ENCODE measurements at regions not wholly inside any gene's neighbourhood (a gene's known extent, or its start where the extent isn't known, plus 50 kb on each side); places are given as distances from the start of the nearest gene placed in this dataset.
A peak's percentile ranks its signal among the peaks of the same experiment; 100 is the strongest.
"Not testable (repeated sequence)": the region's sequence is repeated elsewhere in the genome, so short reads cannot be mapped to it uniquely, and the experiment has no call there.

GRCh38 chr11:128046213-128046612 lies 541.1 kb downstream of the ETS1 start:
- no peak for DNase-seq
- intact Hi-C loops (cut with micrococcal nuclease), result no loop called here
- CTCF ChIA-PET, result interaction anchor here (0.6 kb wide), 2 partner anchors 105 to 1073 kb away, joined by 3 to 7 read pairs; no protein-coding TSS in a partner anchor
- no peak overlapping the region for H3K4me3 Mint-ChIP-seq
- H3K9me3 Mint-ChIP-seq, result no peaks in the 10 kb centered on the region
- no peaks in the 10 kb centered on the region for H3K36me3 Mint-ChIP-seq (ENCODE audit: low read depth)
- H3K27me3 Mint-ChIP-seq (ENCODE audit: low read depth), result no peaks in the 10 kb centered on the region
- peaks cover 59% of the 10 kb centered on the region for H3K4me1 Mint-ChIP-seq (ENCODE audit: low read depth)
- no peak overlapping the region for H3K27ac Mint-ChIP-seq

- H3K9me3 Mint-ChIP-seq, result no peaks in the 10 kb centered on the region
- intact Hi-C loops (cut with micrococcal nuclease), result no loop called here
- H3K4me1 Mint-ChIP-seq (ENCODE audit: low read depth), result peaks cover 58% of the 10 kb centered on the region
- no peaks in the 10 kb centered on the region for H3K27me3 Mint-ChIP-seq (ENCODE audit: low read depth)
- H3K36me3 Mint-ChIP-seq (ENCODE audit: low read depth), result no peaks in the 10 kb centered on the region
- no peak for DNase-seq
- CTCF ChIA-PET, result no interaction called here
- H3K27ac Mint-ChIP-seq, result no peak overlapping the region
- no peak overlapping the region for H3K4me3 Mint-ChIP-seq
These were observed 542.1 kb downstream of the ETS1 start for GRCh38 chr11:128045094-128045725.

GRCh38 chr11:128042290-128042751 lies 545.0 kb downstream of the ETS1 start:
- no peaks in the 10 kb centered on the region for H3K9me3 Mint-ChIP-seq
- CTCF ChIA-PET, result interaction anchor here (0.7 to 1.5 kb wide), 3 partner anchors 8 to 108 kb away, joined by 3 to 4 read pairs (median 3); no protein-coding TSS in a partner anchor
- peak overlapping the region; percentile 23 for H3K4me3 Mint-ChIP-seq
- intact Hi-C loops (cut with micrococcal nuclease), result no loop called here
- no peaks in the 10 kb centered on the region for H3K27me3 Mint-ChIP-seq (ENCODE audit: low read depth)
- H3K36me3 Mint-ChIP-seq (ENCODE audit: low read depth), result no peaks in the 10 kb centered on the region
- no peak overlapping the region for H3K27ac Mint-ChIP-seq
- H3K4me1 Mint-ChIP-seq (ENCODE audit: low read depth), result peaks cover 61% of the 10 kb centered on the region
- DNase-seq, result no peak

- CTCF ChIA-PET, result interaction anchor here (1.1 to 4.8 kb wide), 5 partner anchors 8 to 591 kb away, joined by 3 to 63 read pairs (median 10); no protein-coding TSS in a partner anchor
- peak overlapping the region; percentile 28 for H3K27ac Mint-ChIP-seq
- H3K27me3 Mint-ChIP-seq (ENCODE audit: low read depth), result no peaks in the 10 kb centered on the region
- no peaks in the 10 kb centered on the region for H3K36me3 Mint-ChIP-seq (ENCODE audit: low read depth)
- no peak overlapping the region for H3K4me3 Mint-ChIP-seq
- intact Hi-C loops (cut with micrococcal nuclease), result no loop called here
- peaks cover 57% of the 10 kb centered on the region for H3K4me1 Mint-ChIP-seq (ENCODE audit: low read depth)
- H3K9me3 Mint-ChIP-seq, result no peaks in the 10 kb centered on the region
- no peak for DNase-seq
These were observed 546.8 kb downstream of the ETS1 start for GRCh38 chr11:128040603-128041002.

GRCh38 chr11:128039140-128040021 lies 548.0 kb downstream of the ETS1 start:
- CTCF ChIA-PET, result interaction anchor here (0.6 to 4.8 kb wide), 19 partner anchors 9 to 591 kb away, joined by 3 to 63 read pairs (median 3); no protein-coding TSS in a partner anchor
- no peaks in the 10 kb centered on the region for H3K36me3 Mint-ChIP-seq (ENCODE audit: low read depth)
- no peaks in the 10 kb centered on the region for H3K27me3 Mint-ChIP-seq (ENCODE audit: low read depth)
- peak overlapping the region; percentile 40 for H3K4me3 Mint-ChIP-seq
- H3K9me3 Mint-ChIP-seq, result no peaks in the 10 kb centered on the region
- H3K27ac Mint-ChIP-seq, result peak overlapping the region; percentile 92
- H3K4me1 Mint-ChIP-seq (ENCODE audit: low read depth), result peaks cover 47% of the 10 kb centered on the region
- intact Hi-C loops (cut with micrococcal nuclease), result loop anchor here (1.0 to 10.0 kb wide), 13 partner anchors 12 to 1243 kb away; no protein-coding TSS in a partner anchor
- peak; percentile 89 for DNase-seq

GRCh38 chr11:128036556-128037093 lies 550.7 kb downstream of the ETS1 start:
- Mint-ChIP-seq H3K36me3 (ENCODE audit: low read depth) (no peaks in the 10 kb centered on the region), H3K4me3 (peak overlapping the region; percentile 0), H3K9me3 (no peaks in the 10 kb centered on the region), H3K27ac (no peak overlapping the region), H3K4me1 (ENCODE audit: low read depth) (peaks cover 38% of the 10 kb centered on the region), H3K27me3 (ENCODE audit: low read depth) (no peaks in the 10 kb centered on the region)
- CTCF ChIA-PET, result interaction anchor here (1.0 to 4.8 kb wide), 4 partner anchors 8 to 122 kb away, joined by 3 to 63 read pairs (median 4); no protein-coding TSS in a partner anchor
- intact Hi-C loops (cut with micrococcal nuclease), result loop anchor here (5.0 to 10.0 kb wide), 4 partner anchors 201 to 1246 kb away; no protein-coding TSS in a partner anchor
- DNase-seq, result no peak

- no peak overlapping the region for H3K4me3 Mint-ChIP-seq
- CTCF ChIA-PET, result interaction anchor here (1.0 kb wide), 1 partner anchor 136 kb away, joined by 3 read pairs; no protein-coding TSS in a partner anchor
- peaks cover 35% of the 10 kb centered on the region for H3K4me1 Mint-ChIP-seq (ENCODE audit: low read depth)
- no peak overlapping the region for H3K27ac Mint-ChIP-seq
- no peaks in the 10 kb centered on the region for H3K36me3 Mint-ChIP-seq (ENCODE audit: low read depth)
- no peak for DNase-seq
- intact Hi-C loops (cut with micrococcal nuclease), result loop anchor here (5.0 to 10.0 kb wide), 4 partner anchors 201 to 1246 kb away; no protein-coding TSS in a partner anchor
- H3K27me3 Mint-ChIP-seq (ENCODE audit: low read depth), result no peaks in the 10 kb centered on the region
- H3K9me3 Mint-ChIP-seq, result no peaks in the 10 kb centered on the region
These were observed 551.4 kb downstream of the ETS1 start for GRCh38 chr11:128036006-128036405.

GRCh38 chr11:128031538-128032134 lies 555.7 kb downstream of the ETS1 start:
- not testable (repeated sequence) for H3K9me3 Mint-ChIP-seq; H3K27me3 Mint-ChIP-seq (ENCODE audit: low read depth); H3K4me3 Mint-ChIP-seq; H3K4me1 Mint-ChIP-seq (ENCODE audit: low read depth); H3K36me3 Mint-ChIP-seq (ENCODE audit: low read depth); H3K27ac Mint-ChIP-seq
- peak; percentile 85 for DNase-seq
- intact Hi-C loops (cut with micrococcal nuclease), result loop anchor here (1.0 to 10.0 kb wide), 8 partner anchors 35 to 829 kb away; no protein-coding TSS in a partner anchor
- CTCF ChIA-PET, result interaction anchor here (0.6 to 2.5 kb wide), 17 partner anchors 10 to 818 kb away, joined by 3 to 31 read pairs (median 4); no protein-coding TSS in a partner anchor

- Mint-ChIP-seq H3K27me3 (ENCODE audit: low read depth) (no peaks in the 10 kb centered on the region), H3K4me1 (ENCODE audit: low read depth) (peaks cover 5% of the 10 kb centered on the region)
These were observed 558.1 kb downstream of the ETS1 start for GRCh38 chr11:128029219-128029722.

GRCh38 chr11:128026596-128026995 lies 560.8 kb downstream of the ETS1 start:
- Mint-ChIP-seq H3K36me3 (ENCODE audit: low read depth) (no peaks in the 10 kb centered on the region), H3K27me3 (ENCODE audit: low read depth) (no peaks in the 10 kb centered on the region), H3K27ac (no peak overlapping the region), H3K4me3 (no peak overlapping the region), H3K4me1 (ENCODE audit: low read depth) (peaks cover 4% of the 10 kb centered on the region), H3K9me3 (no peaks in the 10 kb centered on the region)
- intact Hi-C loops (cut with micrococcal nuclease), result no loop called here
- CTCF ChIA-PET, result interaction anchor here (4.4 kb wide), 1 partner anchor 132 kb away, joined by 45 read pairs; no protein-coding TSS in a partner anchor
- DNase-seq, result no peak

More at GRCh38 chr11:128029219-128029722, 558.1 kb downstream of the ETS1 start:
- no peaks in the 10 kb centered on the region for H3K9me3 Mint-ChIP-seq
- no peaks in the 10 kb centered on the region for H3K36me3 Mint-ChIP-seq (ENCODE audit: low read depth)
- H3K4me3 Mint-ChIP-seq, result no peak overlapping the region
- intact Hi-C loops (cut with micrococcal nuclease), result no loop called here
- CTCF ChIA-PET, result interaction anchor here (0.7 to 4.4 kb wide), 7 partner anchors 8 to 134 kb away, joined by 3 to 45 read pairs (median 3); no protein-coding TSS in a partner anchor
- no peak overlapping the region for H3K27ac Mint-ChIP-seq
- no peak for DNase-seq

GRCh38 chr11:128022761-128023160 lies 564.6 kb downstream of the ETS1 start:
- intact Hi-C loops (cut with micrococcal nuclease), result loop anchor here (1.0 to 5.0 kb wide), 2 partner anchors 17 to 180 kb away; no protein-coding TSS in a partner anchor
- Mint-ChIP-seq H3K36me3 (ENCODE audit: low read depth) (no peaks in the 10 kb centered on the region), H3K27me3 (ENCODE audit: low read depth) (no peaks in the 10 kb centered on the region), H3K9me3 (no peaks in the 10 kb centered on the region), H3K4me1 (ENCODE audit: low read depth) (peaks cover 5% of the 10 kb centered on the region), H3K27ac (no peak overlapping the region), H3K4me3 (no peak overlapping the region)
- DNase-seq, result no peak
- CTCF ChIA-PET, result interaction anchor here (0.9 to 1.2 kb wide), 3 partner anchors 17 to 135 kb away, joined by 3 to 15 read pairs (median 4); no protein-coding TSS in a partner anchor

All from activated naive CD4-positive, alpha-beta T cell treated with anti-CD3 and anti-CD28 coated beads for 36 hours (primary cell).